ENCODE measurements at regions not wholly inside any gene's neighbourhood (a gene's known extent, or its start where the extent isn't known, plus 50 kb on each side); places are given as distances from the start of the nearest gene placed in this dataset.

- no peak for DNase-seq
- H3K4me1 ChIP-seq: no peaks in the 10 kb centered on the region
- H3K9me3 ChIP-seq: peaks cover 0 to 5% (median 0%) of the 10 kb centered on the region in 4 donors
- 79 to 86% methylated on average over 5 of the region's 5 CpGs for WGBS, 2 donors
- no peak overlapping the region for H3K27ac ChIP-seq
- intact Hi-C loops (cut with DNase I): no loop called here
- TF ChIP-seq EP300 (IDR thresholded peaks at IDR 0.05) (no peak), POLR2A (IDR thresholded peaks at IDR 0.05) (no peak), CTCF (IDR thresholded peaks at IDR 0.05) (no peak), POLR2AphosphoS5 (IDR thresholded peaks at IDR 0.05) (no peak)
- H3K27me3 ChIP-seq: no peaks in the 10 kb centered on the region
- H3K36me3 ChIP-seq: no peaks in the 10 kb centered on the region
- no peak overlapping the region for H3K4me3 ChIP-seq
These were observed 144.9 kb downstream of the HAPSTR1 start for GRCh38 chr16:9236319-9236718.

GRCh38 chr16:9238346-9238745 lies 146.9 kb downstream of the HAPSTR1 start:
- peaks cover 0 to 5% (median 0%) of the 10 kb centered on the region in 4 donors for H3K9me3 ChIP-seq
- H3K27ac ChIP-seq: no peak overlapping the region
- no peaks in the 10 kb centered on the region for H3K36me3 ChIP-seq
- no peak for TF ChIP-seq POLR2AphosphoS5 (IDR thresholded peaks at IDR 0.05)
- no peak for TF ChIP-seq CTCF (IDR thresholded peaks at IDR 0.05)
- no peak for TF ChIP-seq EP300 (IDR thresholded peaks at IDR 0.05)
- TF ChIP-seq POLR2A (IDR thresholded peaks at IDR 0.05): no peak
- intact Hi-C loops (cut with DNase I): no loop called here
- 93 to 96% methylated on average over 1 of the region's 1 CpG for WGBS, 2 donors
- H3K4me1 ChIP-seq: no peaks in the 10 kb centered on the region
- H3K27me3 ChIP-seq: no peaks in the 10 kb centered on the region
- no peak overlapping the region for H3K4me3 ChIP-seq
- no peak for DNase-seq

GRCh38 chr16:9241177-9241576 lies 149.7 kb downstream of the HAPSTR1 start:
- Histone ChIP-seq H3K9me3 (peaks cover 0 to 5% (median 0%) of the 10 kb centered on the region in 4 donors), H3K27ac (no peak overlapping the region), H3K36me3 (no peaks in the 10 kb centered on the region), H3K4me1 (no peaks in the 10 kb centered on the region), H3K4me3 (no peak overlapping the region), H3K27me3 (no peaks in the 10 kb centered on the region)
- intact Hi-C loops (cut with DNase I): no loop called here
- TF ChIP-seq EP300 (IDR thresholded peaks at IDR 0.05) (no peak), CTCF (IDR thresholded peaks at IDR 0.05) (no peak), POLR2AphosphoS5 (IDR thresholded peaks at IDR 0.05) (no peak), POLR2A (IDR thresholded peaks at IDR 0.05) (no peak)
- DNase-seq: no peak

- H3K36me3 ChIP-seq: no peaks in the 10 kb centered on the region
- H3K9me3 ChIP-seq: no peaks in the 10 kb centered on the region
- no peak overlapping the region for H3K4me3 ChIP-seq
- WGBS, 2 donors: 24 to 31% methylated on average over 2 of the region's 2 CpGs
- DNase-seq: no peak
- TF ChIP-seq CTCF (IDR thresholded peaks at IDR 0.05) (no peak), POLR2A (IDR thresholded peaks at IDR 0.05) (no peak), EP300 (IDR thresholded peaks at IDR 0.05) (no peak), POLR2AphosphoS5 (IDR thresholded peaks at IDR 0.05) (no peak)
- no peaks in the 10 kb centered on the region for H3K4me1 ChIP-seq
- no peak overlapping the region for H3K27ac ChIP-seq
- H3K27me3 ChIP-seq: no peaks in the 10 kb centered on the region
- intact Hi-C loops (cut with DNase I): no loop called here
These were observed 156.7 kb downstream of the HAPSTR1 start for GRCh38 chr16:9248162-9248561.

GRCh38 chr16:9249534-9249933 lies 158.1 kb downstream of the HAPSTR1 start:
- no peak overlapping the region for H3K27ac ChIP-seq
- no peaks in the 10 kb centered on the region for H3K27me3 ChIP-seq
- intact Hi-C loops (cut with DNase I): no loop called here
- no peaks in the 10 kb centered on the region for H3K4me1 ChIP-seq
- no peak overlapping the region for H3K4me3 ChIP-seq
- WGBS, 2 donors: 83 to 84% methylated on average over 4 of the region's 4 CpGs
- TF ChIP-seq CTCF (IDR thresholded peaks at IDR 0.05): no peak
- no peak for TF ChIP-seq POLR2AphosphoS5 (IDR thresholded peaks at IDR 0.05)
- TF ChIP-seq EP300 (IDR thresholded peaks at IDR 0.05): no peak
- TF ChIP-seq POLR2A (IDR thresholded peaks at IDR 0.05): no peak
- H3K9me3 ChIP-seq: no peaks in the 10 kb centered on the region
- no peaks in the 10 kb centered on the region for H3K36me3 ChIP-seq
- DNase-seq: no peak

All from sigmoid colon (tissue), 6 donors.